ENCODE measurements at regions not wholly inside any gene's neighbourhood (a gene's known extent, or its start where the extent isn't known, plus 50 kb on each side); places are given as distances from the start of the nearest gene placed in this dataset.
A peak's percentile ranks its signal among the peaks of the same experiment; 100 is the strongest.

DNA sequence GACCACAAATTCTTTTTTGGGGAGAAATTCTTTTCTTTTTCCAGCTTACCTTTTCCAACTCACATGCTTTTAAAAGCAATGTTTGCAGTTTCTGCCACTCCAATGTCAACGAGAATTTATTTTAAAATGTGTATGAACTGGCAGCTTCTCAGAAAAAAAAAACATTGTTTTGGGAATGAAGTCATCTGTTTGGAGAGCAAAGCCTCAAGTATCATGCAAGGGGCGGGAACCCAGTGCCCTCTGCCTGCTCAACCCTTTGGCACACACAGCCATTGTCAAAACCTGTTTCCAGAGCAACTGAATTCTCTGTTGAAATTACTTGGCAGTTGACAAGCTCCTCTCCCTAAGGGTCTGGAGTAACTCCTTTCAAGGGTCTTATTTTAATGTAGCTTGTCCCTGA, 128.5 kb downstream of the QPCT start:
- FAIRE-seq = no peak

DNA sequence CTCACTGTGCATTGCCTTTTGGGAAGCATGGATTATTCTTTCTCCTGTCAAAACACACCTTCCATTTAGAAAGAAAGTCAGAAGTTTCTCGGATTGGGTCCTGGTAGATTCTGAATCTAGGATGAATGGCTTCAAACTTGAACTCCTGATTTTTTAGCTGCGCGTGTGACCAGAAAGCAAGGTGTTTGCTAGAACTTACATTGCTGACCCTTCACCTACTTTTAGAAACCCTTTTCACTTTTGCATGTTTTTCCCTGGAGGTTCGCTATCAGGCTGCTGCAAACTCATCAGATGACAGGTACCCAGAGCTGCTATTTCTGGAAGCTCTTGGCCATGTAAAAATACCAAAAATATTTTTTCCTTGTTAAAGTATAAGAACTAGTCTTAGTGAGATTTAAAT, 132.0 kb downstream of the QPCT start:
- no peak for FAIRE-seq

GRCh38 chr2:37477921-37478320, 133.5 kb downstream of the QPCT start:
- FAIRE-seq = no peak

GRCh38 chr2:37481244-37481643, 136.8 kb downstream of the QPCT start:
- no peak for FAIRE-seq

GRCh38 chr2:37489041-37489456, 144.6 kb downstream of the QPCT start:
- no peak for FAIRE-seq

DNA sequence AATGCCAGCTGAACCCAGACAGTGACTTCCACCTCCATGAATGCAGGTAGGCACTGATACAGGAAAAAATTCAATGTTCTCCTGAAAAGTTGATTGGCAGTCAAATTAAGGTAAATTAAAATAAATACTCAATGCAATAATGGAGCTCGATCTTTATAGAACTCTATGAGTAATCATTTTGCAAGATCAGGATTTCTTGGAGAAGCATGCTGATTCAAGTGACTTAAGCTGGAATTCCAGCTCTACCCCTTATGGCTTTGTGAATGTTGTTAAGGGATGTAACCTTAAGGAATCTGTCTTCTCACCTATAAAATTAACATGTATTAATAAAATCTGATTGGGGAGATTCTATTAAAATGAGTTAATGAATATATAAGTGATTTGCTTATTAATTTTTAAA, 145.1 kb downstream of the QPCT start:
- FAIRE-seq = no peak

DNA sequence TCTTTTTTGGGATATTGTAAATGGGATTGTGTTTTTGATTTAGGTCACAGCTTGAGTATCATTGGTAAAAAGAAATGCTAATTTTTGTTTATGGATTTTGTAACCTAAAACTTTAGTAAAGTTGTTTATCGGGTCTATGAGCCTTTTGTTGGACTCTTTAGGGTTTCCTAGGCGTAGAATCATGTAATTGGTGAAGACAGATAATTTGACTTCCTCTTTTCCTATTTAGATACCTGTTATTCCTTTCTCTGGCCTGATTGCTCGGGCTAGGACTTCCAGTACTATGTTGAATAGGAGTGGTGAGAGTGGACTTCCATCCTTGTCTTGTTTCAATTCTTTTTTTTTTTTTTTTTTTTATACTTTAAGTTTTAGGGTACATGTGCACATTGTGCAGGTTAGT, 149.0 kb downstream of the QPCT start:
- no peak for FAIRE-seq

- no peak for FAIRE-seq
Measured at GRCh38 chr2:37499113-37499512, 154.7 kb downstream of the QPCT start.

- no peak for FAIRE-seq
Measured at GRCh38 chr2:37500031-37500430, 155.6 kb downstream of the QPCT start.

- FAIRE-seq = no peak
Measured at GRCh38 chr2:37501113-37501512, 156.7 kb downstream of the QPCT start.

DNA sequence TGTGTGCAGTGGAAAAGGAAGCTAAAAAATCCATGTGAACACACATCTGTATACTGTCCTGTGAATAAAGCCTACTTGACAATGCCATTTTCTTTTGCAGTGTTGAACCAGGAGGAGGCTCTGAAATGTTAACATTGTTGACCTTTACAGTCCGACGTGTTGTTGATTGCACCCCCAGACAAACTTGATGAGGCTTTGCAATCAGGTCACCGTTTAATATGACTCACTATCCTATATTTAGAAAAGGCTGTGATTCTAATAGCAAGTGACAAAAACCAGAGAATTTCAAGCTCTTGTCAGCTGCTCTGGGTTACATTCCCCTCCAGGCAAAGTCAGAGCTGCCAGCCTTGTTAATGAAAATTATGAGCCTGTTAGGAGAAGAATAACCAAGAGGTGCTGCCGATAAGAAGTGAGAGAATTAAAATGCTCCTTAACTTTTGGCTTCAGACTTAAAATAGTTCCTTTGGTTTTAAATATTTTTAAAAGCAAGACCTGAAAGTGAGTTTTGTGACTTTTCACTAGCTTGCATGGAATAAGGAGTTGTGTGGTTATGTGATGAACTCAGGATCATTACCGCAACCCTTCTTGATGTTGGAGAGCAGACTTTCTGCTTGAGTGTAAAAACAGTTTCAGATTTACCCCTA, 162.1 kb downstream of the QPCT start:
- no peak for FAIRE-seq

GRCh38 chr2:37507051-37507410, 162.6 kb downstream of the QPCT start:
- no peak for FAIRE-seq

- FAIRE-seq = no peak
Measured at GRCh38 chr2:37507703-37508102, 163.3 kb downstream of the QPCT start.

- FAIRE-seq = no peak
Measured at GRCh38 chr2:37512971-37513370, 158.5 kb downstream of the CDC42EP3 start.

DNA sequence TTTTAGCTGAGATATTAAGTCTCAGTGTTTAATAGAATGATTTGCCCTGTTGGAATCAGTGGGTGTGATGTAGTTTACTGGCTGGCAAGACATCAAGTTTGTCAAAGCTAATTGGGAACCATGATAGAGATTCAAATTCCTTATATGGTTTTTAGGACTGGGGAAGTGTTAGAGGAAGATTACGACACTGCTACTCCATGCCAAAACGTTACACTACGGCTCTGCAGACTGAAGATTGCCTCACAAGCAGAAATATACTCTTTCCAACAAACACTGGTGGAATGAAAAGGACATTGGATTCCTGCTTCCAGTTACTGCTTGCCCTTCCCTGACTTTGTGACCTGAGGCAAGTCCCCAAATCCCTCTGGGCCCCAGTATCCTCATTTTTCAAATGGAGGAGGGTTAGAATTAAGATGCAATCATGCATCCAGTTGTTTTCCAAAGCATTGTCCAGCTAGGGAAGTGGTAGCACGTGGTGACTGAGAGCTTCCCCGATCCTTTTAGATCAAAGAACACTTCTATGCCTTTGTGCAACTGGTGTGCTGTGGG, 147.6 kb downstream of the CDC42EP3 start:
- peak; percentile 93 for FAIRE-seq

DNA sequence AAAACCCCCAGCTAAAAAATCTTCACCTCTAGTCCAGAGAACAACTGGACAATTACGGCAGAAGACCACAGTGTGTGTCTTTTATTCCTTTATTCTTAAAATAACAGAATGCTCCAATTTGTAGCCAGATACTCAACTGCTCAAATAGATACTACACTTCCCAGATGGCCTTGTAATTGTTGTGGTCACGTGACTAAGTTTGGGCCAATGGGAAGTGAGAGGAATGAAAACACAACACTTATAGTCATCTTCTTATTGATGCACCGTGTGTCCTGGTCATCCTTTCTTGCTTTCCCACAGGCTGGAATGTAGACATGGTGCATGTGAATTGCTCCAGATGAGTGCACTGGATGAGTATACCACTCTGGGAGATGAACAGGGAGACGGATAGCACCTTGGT, 145.1 kb downstream of the CDC42EP3 start:
- FAIRE-seq = no peak

- no peak for FAIRE-seq
Measured at GRCh38 chr2:37526856-37527255, 144.6 kb downstream of the CDC42EP3 start.

DNA sequence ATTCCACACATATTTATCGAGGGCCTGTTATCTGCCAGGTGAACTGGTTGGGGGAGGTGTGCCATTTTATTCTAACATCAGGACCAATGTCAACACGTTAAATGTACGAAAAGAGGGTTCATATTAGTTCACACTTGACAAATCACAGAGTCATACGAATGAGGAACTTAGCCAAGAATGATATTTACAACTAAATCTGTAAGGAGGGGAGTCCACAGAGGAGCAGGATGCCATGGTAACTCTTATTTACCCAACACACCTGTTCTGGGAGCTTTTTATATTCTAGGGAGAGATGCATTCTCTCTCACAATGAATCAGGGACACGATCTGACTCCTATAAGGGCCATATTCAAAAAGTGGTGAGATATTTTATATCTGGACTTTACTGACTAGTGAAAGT, 144.1 kb downstream of the CDC42EP3 start:
- FAIRE-seq = no peak

DNA sequence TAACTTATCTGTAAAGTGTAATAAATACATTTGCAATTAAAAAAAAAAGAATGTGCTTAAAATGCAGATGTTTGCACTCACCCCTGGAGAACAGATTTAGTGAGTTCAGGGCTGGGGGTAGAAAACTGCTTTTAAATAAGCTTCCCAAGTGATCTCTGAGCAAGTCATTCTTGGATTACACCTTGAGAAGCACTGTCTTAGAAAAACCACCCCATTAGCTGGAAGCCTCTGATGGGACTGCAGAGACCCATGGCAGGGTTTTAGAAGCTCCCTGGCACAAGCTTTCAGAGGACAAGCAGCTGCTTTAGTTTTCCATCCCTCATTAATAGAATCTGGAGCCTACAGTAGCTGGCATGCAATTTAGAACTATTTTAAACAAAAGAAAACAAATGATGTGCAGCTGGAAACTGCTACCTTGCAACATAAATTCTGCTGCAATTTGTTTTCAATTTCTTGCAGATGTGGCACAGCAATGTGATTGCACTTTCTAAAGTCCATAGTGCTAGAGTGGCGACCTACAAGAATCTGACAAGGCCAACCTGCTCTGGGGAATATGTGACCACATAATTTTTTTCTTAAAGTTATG, 141.5 kb downstream of the CDC42EP3 start:
- FAIRE-seq = no peak

DNA sequence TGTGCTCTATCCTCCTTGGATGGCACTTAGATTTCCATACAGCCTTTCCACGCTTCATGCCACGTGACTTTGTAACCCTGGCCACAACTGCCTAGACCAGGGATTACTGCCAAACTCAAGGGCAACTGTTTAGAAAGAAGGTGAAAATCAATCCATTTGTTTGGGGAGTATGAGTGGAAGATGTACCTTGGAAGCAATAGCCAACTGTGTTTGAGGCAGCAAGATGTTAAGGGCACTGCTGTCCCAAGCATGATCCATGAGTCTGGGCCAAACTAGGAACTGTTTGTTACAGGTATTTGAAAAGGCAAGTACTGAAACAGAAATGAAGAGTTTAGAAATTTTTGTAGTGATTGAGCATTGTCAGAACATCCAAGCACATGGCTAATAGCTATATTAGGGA, 138.9 kb downstream of the CDC42EP3 start:
- no peak for FAIRE-seq

DNA sequence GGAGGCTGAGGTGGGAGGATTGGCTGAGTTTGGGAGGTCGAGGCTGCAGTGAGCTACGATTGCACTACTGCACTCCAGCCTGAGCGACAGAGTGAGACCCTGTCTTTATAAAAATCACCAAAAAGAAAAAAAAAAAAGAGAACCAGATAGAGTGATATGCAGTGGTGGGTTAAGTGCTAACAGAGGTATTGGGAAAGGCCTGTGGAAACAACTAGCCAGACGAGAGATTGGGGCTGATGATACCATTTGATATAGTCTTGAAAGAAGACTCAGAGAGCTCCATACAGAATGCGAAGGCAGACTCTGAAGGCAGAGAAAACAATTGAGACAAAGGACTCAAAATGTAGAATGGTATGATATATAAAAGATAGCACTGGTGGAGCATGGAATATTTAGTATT, 134.1 kb downstream of the CDC42EP3 start:
- no peak for FAIRE-seq

DNA sequence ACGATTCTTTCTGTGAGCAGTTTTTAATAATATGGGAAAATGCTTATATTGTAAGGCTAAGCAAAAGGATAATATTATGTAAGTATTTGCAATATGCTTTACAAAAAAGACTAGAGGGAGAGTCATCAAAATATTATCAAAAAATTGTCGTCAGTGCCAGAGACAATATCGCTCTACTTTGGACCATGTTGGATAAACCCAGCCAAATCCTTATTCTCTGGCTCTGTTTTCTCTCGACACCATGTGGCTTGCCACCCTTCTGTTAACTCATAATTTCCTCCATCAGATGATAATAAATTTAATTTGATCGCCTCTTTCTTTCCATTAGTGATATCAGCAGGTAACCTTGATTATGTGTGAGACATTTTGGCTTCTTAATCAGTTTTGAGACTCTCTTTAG, 129.9 kb downstream of the CDC42EP3 start:
- FAIRE-seq = no peak

GRCh38 chr2:37543999-37544557, 127.4 kb downstream of the CDC42EP3 start:
- no peak for FAIRE-seq

GRCh38 chr2:37544591-37545031, 126.8 kb downstream of the CDC42EP3 start:
- FAIRE-seq = no peak
